B cell (primary cell): ENCODE measurements at regions not wholly inside any gene's neighbourhood (a gene's known extent, or its start where the extent isn't known, plus 50 kb on each side); places are given as distances from the start of the nearest gene placed in this dataset.
"Not testable (repeated sequence)": the region's sequence is repeated elsewhere in the genome, so short reads cannot be mapped to it uniquely, and the experiment has no call there.

Experiments used
- CTCF ChIP-seq: fragments of 200-600 bp; IDR thresholded peaks from one replicate; pipeline ENCODE4 v1.8.0; 2022; ENCODE audit warnings: antibody characterized with exemption, mild to moderate bottlenecking
- EZH2 ChIP-seq: IDR thresholded peaks from 2 replicates; pipeline ENCODE4 v1.6.1; 2012; ENCODE audit warnings: borderline replicate concordance, low read depth, mild to moderate bottlenecking, moderate library complexity, low read length; ENCODE audit not compliant: insufficient read depth, poor library complexity, severe bottlenecking

DNA sequence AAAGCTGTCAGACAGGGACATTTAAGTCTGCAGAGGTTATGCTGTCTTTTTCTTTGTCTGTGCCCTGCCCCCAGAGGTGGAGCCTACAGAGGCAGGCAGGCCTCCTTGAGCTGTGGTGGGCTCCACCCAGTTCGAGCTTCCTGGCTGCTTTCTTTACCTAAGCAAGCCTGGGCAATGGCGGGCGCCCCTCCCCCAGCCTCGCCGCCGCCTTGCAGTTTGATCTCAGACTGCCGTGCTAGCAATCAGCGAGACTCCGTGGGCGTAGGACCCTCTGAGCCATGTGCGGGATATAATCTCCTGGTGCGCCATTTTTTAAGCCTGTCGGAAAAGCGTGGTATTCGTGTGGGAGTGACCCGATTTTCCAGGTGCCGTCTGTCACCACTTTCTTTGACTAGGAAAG, 203.1 kb upstream of the ZNF804B start:
- not testable (repeated sequence) for TF ChIP-seq CTCF, EZH2
